GM19193 (cell line): ENCODE measurements at regions not wholly inside any gene's neighbourhood (a gene's known extent, or its start where the extent isn't known, plus 50 kb on each side); places are given as distances from the start of the nearest gene placed in this dataset.

ENCODE experiments used
- POLR2A ChIP-seq: IDR thresholded peaks from 4 replicates; pipeline ENCODE4 v1.6.1; 2011; ENCODE audit not compliant: insufficient read depth, insufficient read length; ENCODE audit errors: extremely low read depth

DNA sequence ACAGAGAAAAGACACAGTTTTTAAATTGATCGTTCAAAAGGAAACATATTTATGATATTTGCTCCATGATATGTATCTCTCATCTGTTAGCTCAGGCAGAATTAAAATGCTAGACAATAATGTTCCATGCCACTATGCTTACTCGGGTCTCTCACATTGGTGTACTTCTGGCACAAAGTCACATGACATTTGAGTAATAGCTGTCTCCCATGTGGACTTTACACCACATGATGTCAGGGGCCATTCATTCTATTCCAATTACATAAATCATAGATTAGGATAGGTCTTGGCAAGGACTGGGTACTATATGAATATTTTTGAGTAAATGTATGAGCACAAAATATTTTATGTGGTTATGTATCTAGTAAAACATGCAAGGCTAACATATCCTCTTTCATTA, 648.4 kb downstream of the PLA2G4A start:
- TF ChIP-seq POLR2A = no peak

DNA sequence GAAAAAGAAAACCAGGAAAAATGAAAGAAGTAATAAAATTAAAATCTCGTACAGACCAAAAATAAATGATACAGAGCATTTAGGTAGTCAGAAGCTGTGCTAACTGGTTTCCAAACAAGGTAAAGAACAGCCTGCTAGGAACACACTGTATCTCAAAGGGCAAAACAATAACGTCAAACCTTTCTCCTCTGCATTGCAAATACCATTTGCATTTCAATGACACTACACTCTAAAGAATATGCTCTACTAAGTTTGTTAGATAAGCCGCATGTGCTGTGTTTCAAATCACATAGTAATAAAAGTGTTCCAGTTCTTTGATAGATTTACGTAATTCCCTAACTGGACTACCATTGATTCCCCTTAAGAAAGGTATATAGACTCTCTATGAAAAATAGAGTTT, 648.8 kb downstream of the PLA2G4A start:
- TF ChIP-seq POLR2A = no peak

- TF ChIP-seq POLR2A = no peak
Observed at GRCh38 chr1:187481581-187482148, 652.9 kb downstream of the PLA2G4A start.

DNA sequence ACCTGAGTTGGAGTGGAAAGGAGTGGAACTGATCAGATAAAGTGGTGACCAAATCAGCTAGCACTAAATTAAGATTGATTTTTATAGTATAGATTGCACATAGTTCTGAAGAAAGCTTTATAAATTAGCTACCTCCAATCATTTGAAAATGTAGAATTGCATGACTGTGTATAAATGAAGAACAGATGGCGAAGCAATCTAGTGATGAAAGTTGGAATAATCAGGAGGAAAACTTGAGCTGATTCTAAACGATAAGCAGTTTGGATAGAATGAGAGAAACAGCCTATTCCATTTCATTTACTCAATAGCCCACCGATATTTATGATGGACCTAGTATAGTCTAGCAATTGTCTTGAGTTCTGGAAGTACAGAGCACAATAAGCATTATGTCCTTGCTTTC, 661.5 kb downstream of the PLA2G4A start:
- no peak for TF ChIP-seq POLR2A

GRCh38 chr1:187491082-187491720, 662.5 kb downstream of the PLA2G4A start:
- TF ChIP-seq POLR2A = no peak

DNA sequence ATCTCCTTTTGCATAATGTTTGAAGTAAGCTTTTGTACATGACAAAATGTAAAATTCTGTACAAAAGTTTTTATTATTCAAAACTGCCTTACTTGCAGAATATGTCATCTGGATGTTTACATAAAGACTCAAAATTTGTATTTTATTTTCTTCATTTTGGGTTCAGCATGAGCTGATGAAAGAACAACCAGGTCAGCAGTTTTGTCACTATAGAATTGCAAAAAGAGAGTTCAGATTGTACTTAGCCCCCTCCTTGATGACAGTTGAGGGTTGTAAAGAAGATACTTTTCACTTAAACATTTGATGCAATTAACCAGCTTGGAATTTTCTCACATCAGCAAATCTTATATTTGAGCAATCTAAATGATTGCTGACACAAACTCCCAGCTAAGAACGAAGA, 669.3 kb downstream of the PLA2G4A start:
- no peak for TF ChIP-seq POLR2A

DNA sequence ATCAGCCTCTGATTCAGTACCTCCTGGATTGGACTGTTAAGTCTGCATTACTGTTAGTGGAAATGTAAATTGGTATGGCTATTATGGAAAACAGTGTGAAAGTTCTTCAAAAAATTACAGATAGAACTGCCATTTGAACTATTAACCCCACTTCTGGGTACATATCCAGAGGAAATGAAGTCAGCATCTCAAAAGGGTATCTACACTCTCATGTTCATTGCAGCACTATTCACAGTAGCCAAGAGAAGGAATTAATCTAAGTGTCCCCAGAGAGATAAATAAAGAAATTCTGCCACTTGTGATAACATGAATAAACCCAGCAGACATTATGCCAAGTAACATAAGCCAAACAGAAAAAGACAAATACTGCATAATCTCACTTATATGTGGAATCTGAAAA, 676.0 kb downstream of the PLA2G4A start:
- no peak for TF ChIP-seq POLR2A

GRCh38 chr1:187509091-187509490, 680.3 kb downstream of the PLA2G4A start:
- no peak for TF ChIP-seq POLR2A

DNA sequence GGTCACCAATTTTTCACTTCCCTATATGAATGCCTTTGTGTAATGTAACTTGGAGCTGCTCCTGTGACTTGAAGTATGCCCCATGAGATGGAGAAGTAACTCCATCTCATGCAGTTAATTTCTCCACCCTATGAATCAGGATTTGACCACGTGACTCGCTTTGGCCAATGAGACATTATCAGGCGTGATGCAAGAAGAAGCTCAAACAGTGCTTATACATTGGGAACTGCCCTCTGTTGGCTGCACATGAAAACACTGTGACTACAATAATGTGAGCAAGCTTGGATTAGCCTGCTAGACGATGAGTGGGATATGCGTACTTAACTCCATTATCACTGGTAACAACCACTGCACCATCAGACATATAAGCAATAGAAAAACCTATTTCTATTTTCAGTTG, 684.4 kb downstream of the PLA2G4A start:
- TF ChIP-seq POLR2A = no peak

- no peak for TF ChIP-seq POLR2A
Observed at GRCh38 chr1:187514110-187514509, 685.4 kb downstream of the PLA2G4A start.

DNA sequence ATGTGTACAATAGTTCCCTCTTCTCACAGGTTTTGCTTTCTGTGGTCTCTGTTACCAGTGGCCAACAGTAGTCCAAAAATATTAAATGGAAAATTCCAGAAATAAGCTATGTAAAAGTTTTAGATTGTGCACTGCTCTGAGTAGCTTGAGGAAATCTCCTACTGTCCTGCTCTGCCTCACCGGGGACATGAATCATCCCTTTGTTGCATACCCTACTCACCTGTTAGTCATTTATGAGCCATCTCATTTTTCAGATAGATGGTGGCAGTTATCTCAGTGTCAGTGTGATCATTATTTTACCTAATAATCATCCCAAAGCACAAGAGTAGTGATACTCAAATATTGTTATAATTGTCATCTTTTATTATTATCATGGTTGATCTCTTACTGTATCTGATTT, 688.1 kb downstream of the PLA2G4A start:
- TF ChIP-seq POLR2A = no peak

GRCh38 chr1:187517546-187517945, 688.8 kb downstream of the PLA2G4A start:
- no peak for TF ChIP-seq POLR2A

DNA sequence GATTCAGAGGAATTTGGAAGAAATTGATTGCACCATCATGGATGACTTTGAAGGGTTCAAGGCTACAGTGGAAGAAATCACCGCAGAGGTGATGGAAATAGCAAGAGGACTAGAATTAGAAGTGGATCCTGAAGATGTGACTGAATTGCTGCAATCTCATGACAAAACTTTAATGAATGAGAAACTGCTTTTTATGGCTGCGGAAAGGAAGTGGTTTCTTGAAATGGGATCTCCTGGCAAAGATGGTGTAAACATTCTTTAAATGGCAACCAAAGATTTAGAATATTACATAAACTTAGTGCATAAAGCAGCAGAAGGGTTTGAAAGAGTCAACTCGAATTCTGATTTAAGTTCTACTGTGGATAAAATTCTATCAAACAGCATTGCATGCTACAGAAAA, 698.6 kb downstream of the PLA2G4A start:
- TF ChIP-seq POLR2A = no peak

DNA sequence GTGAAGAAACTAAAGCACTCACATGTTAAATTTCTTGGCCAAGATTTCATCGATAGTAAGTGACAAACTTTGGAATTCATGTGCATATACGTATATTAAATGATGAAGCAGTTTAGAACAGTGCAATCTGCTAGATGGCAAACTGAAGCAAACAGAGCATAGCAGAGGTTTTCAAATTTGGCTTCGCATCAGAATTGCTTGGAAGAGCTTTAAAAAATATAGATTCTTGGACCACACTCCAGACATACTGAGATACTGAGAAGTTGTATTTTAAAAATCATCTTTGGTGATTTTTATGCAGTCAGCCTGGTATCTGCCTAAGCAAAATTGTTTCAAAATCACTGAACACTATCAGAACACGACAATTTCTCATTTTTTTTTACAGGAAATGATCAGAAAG, 709.2 kb downstream of the PLA2G4A start:
- no peak for TF ChIP-seq POLR2A

DNA sequence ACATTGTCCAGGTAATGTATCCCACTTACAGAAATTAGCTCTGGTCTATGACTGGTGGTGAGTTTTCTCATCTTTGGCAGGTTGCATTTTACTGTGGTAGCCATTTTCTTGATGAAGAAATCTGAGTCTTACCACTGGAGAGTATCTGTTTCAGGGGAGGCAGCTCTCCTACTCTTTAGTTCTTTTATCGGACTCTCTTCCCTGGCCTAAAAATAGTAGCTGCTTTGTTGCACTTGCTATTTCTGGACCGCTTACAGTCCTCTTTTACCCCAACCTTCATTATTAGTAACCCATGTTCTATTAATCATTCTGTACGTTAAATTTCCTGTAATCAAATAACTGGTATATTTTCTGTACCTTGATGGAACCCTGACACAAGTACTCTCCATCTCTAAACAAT, 720.8 kb downstream of the PLA2G4A start:
- no peak for TF ChIP-seq POLR2A

DNA sequence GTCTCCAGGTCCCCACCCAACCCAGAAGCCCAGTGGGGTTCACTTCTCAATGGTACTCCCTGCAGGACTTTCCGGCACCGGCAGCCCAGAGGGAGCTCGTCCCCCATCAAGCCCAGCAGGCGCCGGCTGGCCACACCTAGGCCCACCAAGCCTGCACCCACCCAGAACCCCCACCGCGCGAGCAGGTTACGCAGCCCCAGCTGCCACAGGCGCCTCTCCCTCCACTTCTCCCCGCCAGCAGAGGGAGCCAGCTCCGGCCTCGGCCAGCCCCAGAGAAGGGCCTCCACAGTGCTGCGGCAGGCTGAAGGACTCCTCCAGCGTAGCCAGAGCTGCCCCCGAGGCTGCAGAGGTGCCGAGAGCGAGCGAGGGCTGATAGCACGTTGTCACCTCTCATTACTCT, 722.3 kb downstream of the PLA2G4A start:
- no peak for TF ChIP-seq POLR2A

DNA sequence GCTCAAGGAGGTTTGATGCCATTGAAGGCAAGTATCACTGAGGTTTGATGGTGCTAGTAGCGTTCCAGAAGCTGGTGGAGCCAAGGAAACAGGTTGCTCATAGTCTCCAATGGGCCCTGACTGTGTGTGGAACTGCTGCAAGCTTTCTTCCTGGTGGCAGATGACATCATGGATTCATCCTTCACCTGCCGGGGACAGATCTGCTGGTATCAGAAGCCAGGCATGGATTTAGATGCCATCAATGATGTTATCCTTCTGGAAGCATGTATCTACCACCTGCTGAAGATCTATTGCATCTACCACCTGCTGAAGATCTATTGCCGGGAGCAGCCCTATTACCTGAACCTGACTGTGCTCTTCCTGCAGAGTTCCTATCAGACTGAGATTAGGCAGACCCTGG, 734.4 kb downstream of the PLA2G4A start:
- TF ChIP-seq POLR2A = no peak

DNA sequence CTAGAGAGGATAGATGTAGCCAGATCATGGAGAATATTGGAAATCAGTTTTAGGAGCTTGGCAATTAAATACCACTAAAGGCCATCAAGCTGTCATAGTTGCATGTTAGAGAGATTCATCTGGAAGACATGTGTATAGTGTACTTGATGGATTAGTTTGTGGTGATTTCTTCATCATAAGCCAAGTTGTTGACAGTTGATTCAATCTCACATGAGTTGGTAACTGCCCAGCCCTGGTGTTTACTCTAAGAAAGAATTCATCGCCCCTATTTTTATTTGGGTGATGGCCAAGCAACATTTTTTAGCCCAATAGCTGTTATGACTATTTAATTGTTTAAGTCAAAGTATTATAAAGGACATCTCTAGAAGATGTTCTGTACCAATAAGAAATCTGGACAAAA, 737.6 kb downstream of the PLA2G4A start:
- TF ChIP-seq POLR2A = no peak

- TF ChIP-seq POLR2A = no peak
Observed at GRCh38 chr1:187568067-187568466, 739.3 kb downstream of the PLA2G4A start.
